NT2/D1 (cell line): ENCODE measurements at regions not wholly inside any gene's neighbourhood (a gene's known extent, or its start where the extent isn't known, plus 50 kb on each side); places are given as distances from the start of the nearest gene placed in this dataset.

Experiments
- DNase-seq: peaks from one replicate; pipeline ENCODE4 v3.0.0-alpha.2; 2011; ENCODE audit warnings: low read depth, low spot score
- H3K27me3 ChIP-seq: 2 replicates; pipeline ENCODE4 v1.6.0; 2011; ENCODE audit warnings: mild to moderate bottlenecking; ENCODE audit not compliant: insufficient read length, insufficient read depth
- H3K36me3 ChIP-seq: 2 replicates; pipeline ENCODE4 v1.6.1; 2011; ENCODE audit warnings: mild to moderate bottlenecking, low read length, mixed read lengths; ENCODE audit not compliant: insufficient read depth, insufficient read length
- H3K4me1 ChIP-seq: 2 replicates; pipeline ENCODE4 v1.5.1; 2011; ENCODE audit not compliant: insufficient read depth, insufficient read length
- H3K4me3 ChIP-seq: 2 replicates; pipeline ENCODE4 v1.5.1; 2011; ENCODE audit warnings: low read depth; ENCODE audit not compliant: insufficient read length
- H3K9ac ChIP-seq: 2 replicates; pipeline ENCODE4 v1.6.0; 2011; ENCODE audit warnings: low read depth; ENCODE audit not compliant: insufficient read length
- H3K9me3 ChIP-seq: 2 replicates; pipeline ENCODE4 v1.5.1; 2011; ENCODE audit warnings: mild to moderate bottlenecking, low read length; ENCODE audit not compliant: insufficient read depth
- SUZ12 ChIP-seq: IDR thresholded peaks from 2 replicates; pipeline ENCODE4 v1.6.1; 2011; ENCODE audit not compliant: insufficient read length, insufficient read depth; ENCODE audit errors: extremely low read depth
- YY1 ChIP-seq: IDR thresholded peaks from 2 replicates; pipeline ENCODE4 v1.6.1; 2011; ENCODE audit not compliant: insufficient read length, insufficient read depth
- ZNF274 ChIP-seq: IDR thresholded peaks from 2 replicates; pipeline ENCODE4 v1.6.1; 2011; ENCODE audit warnings: mild to moderate bottlenecking, low read depth, low read length

- Histone ChIP-seq H3K4me1 (no peaks in the 10 kb centered on the region), H3K27me3 (no peaks in the 10 kb centered on the region), H3K4me3 (no peak overlapping the region), H3K9me3 (peaks cover 3% of the 10 kb centered on the region; the same call in 1 of the 2 replicates), H3K9ac (no peak overlapping the region), H3K36me3 (no peaks in the 10 kb centered on the region)
- DNase-seq = no peak
- TF ChIP-seq SUZ12 = no peak
- no peak for TF ChIP-seq YY1
- TF ChIP-seq ZNF274 = no peak
Observed at GRCh38 chrY:15404551-15404950, 880.2 kb downstream of the NLGN4Y start.

- DNase-seq = no peak
- H3K27me3 ChIP-seq = no peaks in the 10 kb centered on the region
- H3K4me3 ChIP-seq = no peak overlapping the region
- no peaks in the 10 kb centered on the region for H3K4me1 ChIP-seq
- no peak overlapping the region for H3K9ac ChIP-seq
- no peaks in the 10 kb centered on the region for H3K9me3 ChIP-seq
- no peaks in the 10 kb centered on the region for H3K36me3 ChIP-seq
- TF ChIP-seq ZNF274 (no peak), SUZ12 (no peak), YY1 (no peak)
Observed at GRCh38 chrY:15415165-15415564, 890.8 kb downstream of the NLGN4Y start.

GRCh38 chrY:15418613-15419012, 894.3 kb downstream of the NLGN4Y start:
- no peak for DNase-seq
- H3K4me3 ChIP-seq = no peak overlapping the region
- no peaks in the 10 kb centered on the region for H3K27me3 ChIP-seq
- no peak overlapping the region for H3K9ac ChIP-seq
- TF ChIP-seq SUZ12 (no peak), ZNF274 (no peak), YY1 (no peak)
- no peaks in the 10 kb centered on the region for H3K4me1 ChIP-seq
- no peaks in the 10 kb centered on the region for H3K9me3 ChIP-seq
- H3K36me3 ChIP-seq = no peaks in the 10 kb centered on the region

- H3K9ac ChIP-seq = no peak overlapping the region
- no peak for DNase-seq
- H3K27me3 ChIP-seq = no peaks in the 10 kb centered on the region
- no peaks in the 10 kb centered on the region for H3K4me1 ChIP-seq
- H3K9me3 ChIP-seq = peaks cover 9% of the 10 kb centered on the region; the same call in 1 of the 2 replicates
- TF ChIP-seq SUZ12 (no peak), ZNF274 (no peak), YY1 (no peak)
- no peak overlapping the region for H3K4me3 ChIP-seq
- no peaks in the 10 kb centered on the region for H3K36me3 ChIP-seq
Observed at GRCh38 chrY:15424665-15425132, 900.4 kb downstream of the NLGN4Y start.

DNA sequence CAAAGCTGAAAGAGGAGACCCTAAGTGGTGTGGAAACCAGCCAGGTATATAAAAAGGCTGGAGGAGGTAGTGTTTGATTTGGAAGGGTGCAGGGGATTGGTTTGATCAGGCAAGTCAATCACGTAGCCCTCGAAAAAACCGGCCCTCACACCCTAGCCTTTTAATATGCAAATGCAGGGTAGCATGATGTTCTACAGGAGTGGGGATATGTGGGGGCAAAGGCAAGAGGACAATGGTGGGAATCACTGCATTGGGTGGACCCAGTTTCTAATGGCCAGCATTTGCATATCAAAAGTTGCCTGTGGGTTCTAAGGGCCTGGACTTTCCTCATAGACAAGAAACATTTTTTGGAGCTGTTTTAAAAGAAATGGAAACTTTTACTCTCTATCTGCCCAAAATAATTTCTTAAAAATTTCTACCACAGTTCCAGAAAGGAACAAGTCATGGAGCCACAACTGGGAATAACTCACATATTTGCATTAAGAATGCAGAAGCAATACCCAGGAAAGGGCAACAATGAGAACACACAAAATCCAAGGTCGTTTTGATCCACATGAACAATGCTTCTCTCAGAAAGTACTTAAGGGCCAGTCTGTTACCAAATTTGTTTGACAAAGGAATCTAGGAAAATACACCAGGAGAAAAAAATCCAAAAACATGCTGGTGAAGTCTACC, 915.8 kb downstream of the NLGN4Y start:
- Histone ChIP-seq H3K9ac (no peak overlapping the region), H3K27me3 (no peaks in the 10 kb centered on the region), H3K4me3 (no peak overlapping the region), H3K4me1 (no peaks in the 10 kb centered on the region), H3K36me3 (no peaks in the 10 kb centered on the region), H3K9me3 (no peaks in the 10 kb centered on the region)
- TF ChIP-seq YY1 (no peak), ZNF274 (no peak), SUZ12 (no peak)
- peak; percentile 20 for DNase-seq

DNA sequence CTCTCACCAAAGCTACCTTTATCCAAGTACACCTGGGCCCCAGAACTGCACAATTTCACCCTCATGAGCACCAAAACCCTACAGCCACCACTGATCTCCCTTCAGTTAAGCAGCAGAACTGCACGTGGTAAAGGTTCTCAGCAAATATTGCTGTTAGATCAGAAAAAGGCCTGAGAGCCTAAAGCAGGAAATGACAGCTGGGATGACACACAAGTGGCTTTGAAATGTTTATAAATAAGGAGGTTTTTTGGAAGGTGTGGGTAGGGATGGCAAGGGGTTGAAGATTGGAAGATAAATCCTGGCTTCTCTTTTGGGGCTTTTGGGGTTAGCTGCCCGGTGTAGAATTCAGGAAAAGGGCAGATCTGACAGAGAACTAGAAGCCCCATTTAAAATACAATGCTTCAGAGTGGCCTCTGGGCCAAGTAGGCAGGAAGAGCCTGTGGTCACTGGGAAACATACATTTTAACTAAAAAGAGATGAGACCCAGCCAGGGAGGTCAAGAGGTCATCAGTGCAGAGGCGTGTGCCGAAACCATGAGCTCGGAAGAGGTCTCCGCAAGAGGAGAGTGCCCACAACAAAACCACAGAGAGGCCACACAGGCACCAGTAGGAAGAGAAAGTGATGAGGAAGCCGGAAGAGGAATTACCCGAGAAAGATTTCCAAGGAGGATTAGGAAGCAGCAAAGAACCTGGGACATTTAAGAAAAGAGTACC, 916.5 kb downstream of the NLGN4Y start:
- Histone ChIP-seq H3K36me3 (no peaks in the 10 kb centered on the region), H3K4me3 (no peak overlapping the region), H3K4me1 (no peaks in the 10 kb centered on the region), H3K9ac (no peak overlapping the region), H3K27me3 (no peaks in the 10 kb centered on the region), H3K9me3 (no peaks in the 10 kb centered on the region)
- no peak for DNase-seq
- TF ChIP-seq YY1 (no peak), ZNF274 (no peak), SUZ12 (no peak)

DNA sequence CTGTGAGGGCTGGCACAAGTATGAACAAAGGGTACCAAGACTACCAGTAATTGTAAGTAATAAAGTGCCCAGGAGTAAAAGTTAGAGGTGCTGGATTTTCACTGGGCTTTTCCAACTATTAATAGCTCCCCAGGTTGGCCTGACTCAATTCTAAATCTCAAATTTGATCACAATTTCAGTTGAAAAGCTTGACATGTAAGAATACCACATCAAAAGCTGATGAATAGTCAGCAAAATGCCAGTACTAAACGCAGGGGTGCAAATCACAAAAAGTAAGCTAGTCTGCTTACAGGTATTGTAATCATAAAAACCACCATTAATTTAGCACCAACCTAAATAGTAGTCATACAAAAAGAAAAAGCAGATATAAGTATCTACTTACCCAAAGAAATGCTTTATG, 917.5 kb downstream of the NLGN4Y start:
- Histone ChIP-seq H3K4me3 (no peak overlapping the region), H3K27me3 (no peaks in the 10 kb centered on the region), H3K36me3 (no peaks in the 10 kb centered on the region), H3K9ac (no peak overlapping the region), H3K4me1 (no peaks in the 10 kb centered on the region), H3K9me3 (no peaks in the 10 kb centered on the region)
- no peak for DNase-seq
- no peak for TF ChIP-seq ZNF274
- no peak for TF ChIP-seq SUZ12
- TF ChIP-seq YY1 = no peak
